MV-4-11 (cell line): ENCODE measurements at regions not wholly inside any gene's neighbourhood (a gene's known extent, or its start where the extent isn't known, plus 50 kb on each side); places are given as distances from the start of the nearest gene placed in this dataset.

Experiments
- DNase-seq: peaks from one replicate; lab custom pipeline; 2025; lab: John Stamatoyannopoulos, UW

DNA sequence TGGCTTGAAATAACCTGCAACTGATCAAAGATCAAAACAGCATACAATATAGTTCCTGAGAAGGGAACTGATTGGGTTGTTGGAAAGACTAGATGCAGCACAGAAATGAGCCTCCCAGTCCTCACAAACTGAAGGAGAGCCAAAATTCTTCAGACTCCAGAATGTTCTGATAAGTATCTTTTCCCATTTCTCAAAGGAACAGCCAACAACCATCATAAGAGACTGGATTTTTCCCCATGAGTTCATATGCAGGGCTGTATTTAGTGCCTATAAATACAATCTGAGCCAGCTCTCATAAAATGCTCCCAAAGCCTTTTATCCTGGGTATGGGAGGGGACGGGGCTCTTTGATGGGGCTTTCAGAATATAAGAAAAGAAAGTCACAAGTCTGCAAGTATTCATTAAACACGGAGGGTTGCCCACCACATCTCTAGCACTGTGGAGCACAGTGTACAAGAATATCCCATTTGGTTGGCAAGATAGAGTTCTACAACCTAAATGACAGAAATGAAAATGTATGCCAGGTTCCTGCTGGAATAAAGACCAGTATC, 50.7 kb upstream of the LYVE1 start:
- DNase-seq, result no peak

DNA sequence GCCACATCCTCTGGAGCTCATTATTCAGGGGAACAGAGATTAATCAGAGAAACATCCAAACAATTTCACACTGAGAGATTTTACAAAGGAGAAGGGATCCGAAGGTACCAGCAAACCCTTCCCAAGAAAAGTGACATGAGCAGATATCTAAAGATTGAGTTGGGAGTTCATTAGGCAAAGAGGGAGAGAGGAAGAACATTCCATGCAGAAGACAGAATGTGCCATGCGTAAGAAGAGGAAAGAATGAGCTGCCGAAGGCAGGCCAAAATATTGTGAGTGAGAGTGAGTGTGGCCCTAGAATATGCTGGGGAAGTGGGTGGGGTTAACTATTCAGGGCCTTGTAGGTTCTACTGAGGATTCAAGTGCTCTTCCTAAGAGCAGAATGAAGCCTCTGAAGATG, 50.0 kb upstream of the LYVE1 start:
- no peak for DNase-seq
